K562 (cell line): ENCODE measurements at regions not wholly inside any gene's neighbourhood (a gene's known extent, or its start where the extent isn't known, plus 50 kb on each side); places are given as distances from the start of the nearest gene placed in this dataset.

Experiments used
- ATAC-seq: fragments of 200-7000 bp; cut with Tn5 transposase; 3 replicates; pipeline ENCODE4 v1.9.1; 2020; ENCODE audit warnings: moderate library complexity
- BruUV-seq: library from RNA; stranded (reverse); fragments of 400-500 nt; replicated peaks from 2 replicates; lab custom pipeline; 2021; lab: Mats Ljungman, UMichigan
- CTCF ChIA-PET: fragments of 300-600 bp; formaldehyde crosslinking; extraction: SDS; loops from one replicate; lab custom pipeline; 2021; ENCODE audit warnings: low intra/inter-chr PET ratio; lab: Yijun Ruan, JAX
- POLR2A ChIA-PET: fragments of 300-600, 350-650 bp; sonication (Branson Sonifier 250); formaldehyde crosslinking; extraction: SDS; loops from one replicate; lab custom pipeline; 2021; ENCODE audit warnings: antibody characterized with exemption, inconsistent platforms; lab: Yijun Ruan, JAX
- DNase-seq, 4 experiments: peaks; one replicate each; pipeline versions ENCODE4 v3.0.0 to v3.0.0-alpha.2; 2011 to 2018; ENCODE audit warnings: low spot score in 3 of 4, mixed read lengths in 3 of 4; ENCODE audit errors: extremely low read depth in 1 of 4
- FAIRE-seq: peaks from 2 replicates; lab custom pipeline; 2011; peaks lifted over from hg19 to GRCh38; lab: Jason Lieb, UNC
- H2AFZ ChIP-seq: 2 replicates; pipeline ENCODE4 v1.6.0; 2011; ENCODE audit warnings: low read depth, low read length, control low read depth, inconsistent platforms
- H3K27ac ChIP-seq: fragments of 200-600 bp; 3 replicates; pipeline ENCODE4 v1.8.0; 2011; ENCODE audit warnings: low read depth, mild to moderate bottlenecking, control low read depth, inconsistent platforms, low read length, moderate library complexity, mixed read lengths; ENCODE audit errors: extremely low read depth
- H3K27me3 ChIP-seq, 2 experiments: fragments of 300-600 bp in 1 of 2; 2 replicates in 1 of 2; 3 replicates in 1 of 2; pipeline versions ENCODE4 v1.6.0 to v1.8.0; 2011; ENCODE audit warnings: inconsistent platforms in 2 of 2, low read length in 2 of 2, mild to moderate bottlenecking in 1 of 2, mixed read lengths in 1 of 2, moderate library complexity in 1 of 2; ENCODE audit not compliant: control insufficient read depth in 2 of 2, insufficient read depth in 2 of 2
- H3K36me3 ChIP-seq: fragments of 300-600 bp; 3 replicates; pipeline ENCODE4 v1.8.0; 2011; ENCODE audit warnings: mild to moderate bottlenecking, low read length, inconsistent platforms; ENCODE audit not compliant: control insufficient read depth, insufficient read depth
- H3K4me1 ChIP-seq, 2 experiments: fragments of 200-600 bp in 1 of 2; replicated peaks in 1 of 2; 2 replicates in 1 of 2; 3 replicates in 1 of 2; pipeline versions ENCODE4 v1.5.1 to v1.8.0; 2011; ENCODE audit warnings: inconsistent platforms in 2 of 2, low read length in 2 of 2, mild to moderate bottlenecking in 1 of 2, mixed read lengths in 1 of 2, moderate library complexity in 1 of 2; ENCODE audit not compliant: control insufficient read depth in 2 of 2, insufficient read depth in 2 of 2
- H3K4me2 ChIP-seq: 2 replicates; pipeline ENCODE4 v1.6.1; 2011; ENCODE audit warnings: low read length, control low read depth, inconsistent platforms, mixed read lengths; ENCODE audit not compliant: insufficient read depth
- H3K4me3 ChIP-seq: fragments of 200-600 bp; sonication (generic), shearing (Covaris generic); 2 replicates; pipeline ENCODE4 v1.5.1; 2016; ENCODE audit warnings: control low read depth, inconsistent platforms
- H3K79me2 ChIP-seq: fragments of 200-600 bp; 3 replicates; pipeline ENCODE4 v1.8.0; 2011; ENCODE audit warnings: low read length, inconsistent platforms; ENCODE audit not compliant: control insufficient read depth, insufficient read depth
- H3K9ac ChIP-seq, 2 experiments: 2 replicates each; pipeline versions ENCODE4 v1.6.0 to v1.6.1; 2011; ENCODE audit warnings: low read depth in 2 of 2, low read length in 2 of 2, control low read depth in 1 of 2, inconsistent platforms in 1 of 2, mild to moderate bottlenecking in 1 of 2, mixed read lengths in 1 of 2; ENCODE audit not compliant: insufficient read depth in 1 of 2
- H3K9me1 ChIP-seq: one replicate; pipeline ENCODE4 v1.6.0; 2011; ENCODE audit warnings: inconsistent platforms, mild to moderate bottlenecking, low read length, moderate library complexity; ENCODE audit not compliant: control insufficient read depth, insufficient read depth
- H3K9me3 ChIP-seq: replicated peaks from 2 replicates; pipeline ENCODE4 v1.5.1; 2011; ENCODE audit warnings: low read depth, low read length, inconsistent platforms; ENCODE audit not compliant: control insufficient read depth, insufficient read depth
- H4K20me1 ChIP-seq: replicated peaks from 2 replicates; pipeline ENCODE4 v1.6.1; 2011; ENCODE audit warnings: low read length, inconsistent platforms, mixed read lengths; ENCODE audit not compliant: control insufficient read depth, insufficient read depth
- ATF6 ChIP-seq: sonication (generic); formaldehyde crosslinking; IDR thresholded peaks from 2 replicates; pipeline ENCODE4 v1.4.0; 2020; ENCODE audit warnings: mild to moderate bottlenecking, missing genetic modification reagents
- CBX3 ChIP-seq, 2 experiments: IDR thresholded peaks; 1 replicate in 1 of 2; 2 replicates in 1 of 2; pipeline ENCODE4 v1.6.1; 2012; ENCODE audit warnings: inconsistent platforms in 2 of 2, low read length in 2 of 2, borderline replicate concordance in 1 of 2, control low read depth in 1 of 2
- E4F1 ChIP-seq: fragments of 250-450 bp; sonication (Bioruptor Pico); IDR thresholded peaks from 2 replicates; pipeline ENCODE4 v1.5.0; 2021; ENCODE audit warnings: mild to moderate bottlenecking, borderline replicate concordance
- FOS ChIP-seq: IDR thresholded peaks from 3 replicates; pipeline ENCODE4 v1.6.1; 2011; ENCODE audit not compliant: insufficient read length; ENCODE audit errors: extremely low read depth
- GABPB2 ChIP-seq: fragments of 250-450 bp; sonication (Bioruptor Pico); conservative IDR thresholded peaks from 2 replicates; pipeline ENCODE4 v1.5.1; 2021; ENCODE audit warnings: mild to moderate bottlenecking
- GATAD2B ChIP-seq: fragments of 450-650 bp; IDR thresholded peaks from 2 replicates; pipeline ENCODE4 v1.6.1; 2017; ENCODE audit warnings: mild to moderate bottlenecking, borderline replicate concordance
- KAT8 ChIP-seq: fragments of 450-650 bp; IDR thresholded peaks from 2 replicates; pipeline ENCODE4 v1.6.1; 2016; ENCODE audit warnings: low read depth, mild to moderate bottlenecking
- MTF1 ChIP-seq: fragments of 250-450 bp; sonication (Bioruptor Pico); IDR thresholded peaks from 2 replicates; pipeline ENCODE4 v1.9.0; 2021; ENCODE audit warnings: moderate library complexity, mild to moderate bottlenecking, inconsistent platforms, borderline replicate concordance
- NFIX ChIP-seq: fragments of 250-450 bp; sonication (Bioruptor Pico); IDR thresholded peaks from 2 replicates; pipeline ENCODE4 v1.4.0; 2020; ENCODE audit warnings: low read depth, mild to moderate bottlenecking, moderate library complexity
- PREB ChIP-seq: sonication (generic); formaldehyde crosslinking; IDR thresholded peaks from 2 replicates; pipeline ENCODE4 v1.8.1; 2023; ENCODE audit warnings: mild to moderate bottlenecking, missing genetic modification reagents
- RNF219 ChIP-seq: fragments of 250-450 bp; sonication (Bioruptor Pico); IDR thresholded peaks from 2 replicates; pipeline ENCODE4 v1.5.0; 2022; ENCODE audit warnings: mild to moderate bottlenecking
- SP1 ChIP-seq: sonication (generic); formaldehyde crosslinking; IDR thresholded peaks from 2 replicates; pipeline ENCODE4 v1.8.1; 2022; ENCODE audit warnings: mild to moderate bottlenecking, missing genetic modification reagents
- TRIM24 ChIP-seq, 2 experiments: fragments of 450-650 bp; IDR thresholded peaks; 2 replicates each; pipeline ENCODE4 v1.6.1; 2016
- U2AF1 ChIP-seq: fragments of 200-400 bp; formaldehyde crosslinking; optimal IDR thresholded peaks from 2 replicates; pipeline ENCODE3; 2017; ENCODE audit warnings: mild to moderate bottlenecking, low read depth, low read length, moderate library complexity
- ZNF3 ChIP-seq: fragments of 250-450 bp; sonication (Bioruptor Pico); IDR thresholded peaks from 2 replicates; pipeline ENCODE4 v1.5.0; 2021; ENCODE audit warnings: mild to moderate bottlenecking, moderate library complexity
- ZNF316 ChIP-seq: fragments of 450-650 bp; IDR thresholded peaks from 2 replicates; pipeline ENCODE4 v1.6.1; 2016
- WGBS: fragments of 100-300 bp; shearing (Covaris generic); methylation state at CpG from one replicate; pipeline ENCODE4 v1.1.6; 2016; ENCODE audit warnings: low coverage, mixed read lengths; ENCODE audit not compliant: insufficient coverage; ENCODE audit errors: missing lambda C conversion rate; 5-methylcytosine and 5-hydroxymethylcytosine counted together
- in situ Hi-C: fragments of 300-500 bp; cut with MboI; formaldehyde crosslinking; loops from 4 replicates; pipeline ENCODE4 v1.15.0; 2018; ENCODE audit warnings: inconsistent platforms, mixed read lengths
- intact Hi-C: fragments of 100-400 bp; cut with micrococcal nuclease; formaldehyde crosslinking; loops from 2 replicates; pipeline ENCODE4 v1.14.2; 2022

GRCh38 chr13:57017357-57017756 lies 123.4 kb upstream of the PRR20A start:
- no peak for ATAC-seq
- 0% methylated on average over 1 of the region's 1 CpG for WGBS
- H3K4me3 ChIP-seq, result no peak overlapping the region
- H3K27ac ChIP-seq, result no peak overlapping the region
- H3K27me3 ChIP-seq, result no peaks in the 10 kb centered on the region
- H3K4me2 ChIP-seq, result no peak overlapping the region
- no peak for DNase-seq
- in situ Hi-C loops (no loop called here), intact Hi-C loops (no loop called here)
- H3K79me2 ChIP-seq, result no peaks in the 10 kb centered on the region
- POLR2A ChIA-PET, result no interaction called here
- no peak overlapping the region for H2AFZ ChIP-seq
- CTCF ChIA-PET, result no interaction called here
- BruUV-seq, result no TSS peak
- no peaks in the 10 kb centered on the region for H4K20me1 ChIP-seq
- no peak overlapping the region for H3K9ac ChIP-seq
- no peaks in the 10 kb centered on the region for H3K9me3 ChIP-seq
- no peak for FAIRE-seq
- H3K9me1 ChIP-seq, result no peaks in the 10 kb centered on the region
- no peaks in the 10 kb centered on the region for H3K4me1 ChIP-seq
- H3K36me3 ChIP-seq, result no peaks in the 10 kb centered on the region
- TF ChIP-seq GABPB2 (no peak), FOS (no peak), RNF219 (CRISPR knock-in tag) (no peak), MTF1 (CRISPR knock-in tag) (no peak), PREB (no peak), TRIM24 (IDR thresholded peaks at IDR 0.05) (no peak), SP1 (CRISPR knock-in tag) (no peak), GATAD2B (no peak), CBX3 (IDR thresholded peaks at IDR 0.05; ENCODE audit: borderline replicate concordance in 1 of 2, low read length in 2 of 2) (no peak), ATF6 (CRISPR knock-in tag) (no peak), ZNF3 (CRISPR knock-in tag) (no peak), E4F1 (CRISPR knock-in tag) (no peak), ZNF316 (no peak), NFIX (CRISPR knock-in tag) (no peak), KAT8 (no peak), U2AF1 (no peak)
